Choroid plexus epithelial cell (primary cell): ENCODE measurements at regions not wholly inside any gene's neighbourhood (a gene's known extent, or its start where the extent isn't known, plus 50 kb on each side); places are given as distances from the start of the nearest gene placed in this dataset.

Experiments
- DNase-seq: peaks from one replicate; pipeline ENCODE4 v3.0.0-alpha.2; 2010; ENCODE audit warnings: low read depth
- H3K4me3 ChIP-seq: 2 replicates; pipeline ENCODE4 v1.5.1; 2011; ENCODE audit warnings: low read depth, mild to moderate bottlenecking, control low read depth, low read length, moderate library complexity
- TF ChIP-seq, protein P1 (sequence below): conservative IDR thresholded peaks from 2 replicates; pipeline ENCODE4 v1.5.1; 2011; ENCODE audit warnings: low read depth, mild to moderate bottlenecking, control low read depth, inconsistent platforms, low read length, moderate library complexity

DNA sequence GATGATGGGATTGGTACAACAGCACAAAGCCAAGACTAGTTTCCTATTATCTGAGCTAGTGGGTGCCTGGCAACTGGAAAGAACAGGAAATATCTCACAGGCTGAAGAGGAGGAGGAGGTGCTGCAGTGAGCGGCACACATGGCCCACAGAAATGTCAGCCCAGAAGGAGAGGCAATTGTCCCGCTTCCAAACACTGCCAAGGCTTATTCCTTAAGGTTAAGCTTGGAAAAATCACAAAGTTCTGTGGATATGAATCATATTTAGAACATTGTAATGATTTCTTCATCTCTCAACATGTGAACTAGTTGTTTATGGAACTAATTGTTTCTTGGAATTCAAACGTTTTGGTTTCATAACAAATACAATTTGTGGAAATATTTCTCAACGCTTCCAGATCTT is 1019.5 kb upstream of the SEMA6A start:
- H3K4me3 ChIP-seq: no peak overlapping the region
- no peak for DNase-seq
- TF ChIP-seq, protein P1, sequence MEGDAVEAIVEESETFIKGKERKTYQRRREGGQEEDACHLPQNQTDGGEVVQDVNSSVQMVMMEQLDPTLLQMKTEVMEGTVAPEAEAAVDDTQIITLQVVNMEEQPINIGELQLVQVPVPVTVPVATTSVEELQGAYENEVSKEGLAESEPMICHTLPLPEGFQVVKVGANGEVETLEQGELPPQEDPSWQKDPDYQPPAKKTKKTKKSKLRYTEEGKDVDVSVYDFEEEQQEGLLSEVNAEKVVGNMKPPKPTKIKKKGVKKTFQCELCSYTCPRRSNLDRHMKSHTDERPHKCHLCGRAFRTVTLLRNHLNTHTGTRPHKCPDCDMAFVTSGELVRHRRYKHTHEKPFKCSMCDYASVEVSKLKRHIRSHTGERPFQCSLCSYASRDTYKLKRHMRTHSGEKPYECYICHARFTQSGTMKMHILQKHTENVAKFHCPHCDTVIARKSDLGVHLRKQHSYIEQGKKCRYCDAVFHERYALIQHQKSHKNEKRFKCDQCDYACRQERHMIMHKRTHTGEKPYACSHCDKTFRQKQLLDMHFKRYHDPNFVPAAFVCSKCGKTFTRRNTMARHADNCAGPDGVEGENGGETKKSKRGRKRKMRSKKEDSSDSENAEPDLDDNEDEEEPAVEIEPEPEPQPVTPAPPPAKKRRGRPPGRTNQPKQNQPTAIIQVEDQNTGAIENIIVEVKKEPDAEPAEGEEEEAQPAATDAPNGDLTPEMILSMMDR: no peak

DNA sequence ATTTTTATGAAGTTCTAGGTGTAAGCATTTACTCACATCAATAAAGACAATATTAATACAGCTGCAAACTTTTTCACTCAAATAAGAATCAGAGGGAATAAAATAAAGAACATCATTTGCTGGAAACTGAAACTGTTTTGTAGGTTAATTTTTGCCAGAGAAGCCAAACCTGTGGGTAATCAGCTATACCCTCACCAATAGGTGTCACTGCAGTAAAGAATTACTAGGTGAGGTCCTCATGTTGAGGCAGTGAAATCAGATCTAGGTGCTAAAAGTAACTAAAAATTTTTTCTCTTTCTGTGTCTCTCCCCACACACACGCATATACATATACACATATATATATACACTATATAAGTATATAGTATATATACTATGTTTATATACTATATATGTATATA is 1016.3 kb upstream of the SEMA6A start:
- DNase-seq: peak; percentile 38
- TF ChIP-seq, protein P1: peak; percentile 33

GRCh38 chr5:117588611-117589010 is 1014.0 kb upstream of the SEMA6A start:
- no peak overlapping the region for H3K4me3 ChIP-seq
- no peak for DNase-seq
- TF ChIP-seq, protein P1: no peak

More for the DNA sequence above, 1016.3 kb upstream of the SEMA6A start:
- no peak overlapping the region for H3K4me3 ChIP-seq

DNA sequence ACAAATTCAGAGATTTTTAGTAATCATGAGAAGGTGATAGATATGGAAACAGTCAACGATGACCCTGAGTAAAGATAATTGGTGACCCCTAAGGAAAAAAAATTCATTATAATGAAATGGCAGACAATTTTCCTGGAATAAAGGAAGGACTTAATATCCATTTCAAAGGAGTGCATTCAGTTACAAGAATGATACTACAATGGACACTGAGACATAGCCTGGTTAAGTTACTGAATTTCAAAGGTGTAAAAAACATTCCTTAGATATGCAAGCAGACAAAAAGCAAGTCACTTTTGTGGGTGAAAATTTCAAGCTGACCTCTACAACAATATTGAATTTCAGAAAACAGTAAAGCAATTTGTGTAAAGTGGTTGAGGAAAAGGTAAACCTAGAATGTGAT is 1012.5 kb upstream of the SEMA6A start:
- no peak overlapping the region for H3K4me3 ChIP-seq
- TF ChIP-seq, protein P1: no peak
- no peak for DNase-seq

GRCh38 chr5:117568622-117569021 is 994.0 kb upstream of the SEMA6A start:
- TF ChIP-seq, protein P1: no peak
- no peak for DNase-seq
- H3K4me3 ChIP-seq: no peak overlapping the region

DNA sequence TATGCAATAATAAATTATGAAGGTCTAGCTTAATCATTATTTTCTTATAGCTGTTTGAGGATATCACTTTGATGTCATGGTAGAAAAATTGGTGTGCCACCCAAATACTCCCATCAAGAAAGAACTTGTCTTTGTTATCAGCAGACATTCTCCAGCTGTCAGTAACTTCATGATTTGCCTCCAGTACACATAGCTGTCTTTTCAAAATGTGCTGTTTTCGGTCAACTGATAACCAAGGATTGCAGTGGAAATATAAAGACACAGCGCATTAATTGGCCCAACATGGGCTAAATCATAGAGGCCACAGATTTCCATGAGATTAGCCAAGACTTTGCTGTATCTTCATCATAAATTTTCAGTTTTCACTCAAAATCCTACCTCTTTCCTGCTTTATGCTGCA is 993.5 kb upstream of the SEMA6A start:
- no peak for DNase-seq
- no peak overlapping the region for H3K4me3 ChIP-seq

DNA sequence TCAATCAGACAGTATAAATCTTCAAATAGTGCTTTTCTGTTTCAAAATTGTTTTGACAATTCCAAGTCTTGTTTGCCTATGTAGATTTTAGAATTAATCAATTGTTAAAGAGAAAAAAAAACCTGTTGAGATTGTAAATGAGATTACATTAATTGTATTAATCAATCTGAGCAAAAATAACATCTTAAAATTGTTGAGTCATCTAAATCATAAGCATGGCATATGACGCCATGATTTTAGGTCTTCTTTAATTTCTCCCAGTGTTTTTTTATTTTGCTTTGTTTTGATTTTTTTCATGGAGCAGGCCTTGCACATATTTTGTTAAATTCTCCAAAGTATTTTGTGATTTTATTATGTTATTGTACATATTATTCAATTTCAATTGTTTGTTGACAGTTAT is 988.0 kb upstream of the SEMA6A start:
- TF ChIP-seq, protein P1: no peak
- no peak for DNase-seq
- no peak overlapping the region for H3K4me3 ChIP-seq

More for the DNA sequence above, 993.5 kb upstream of the SEMA6A start:
- TF ChIP-seq, protein P1: no peak
